ENCODE measurements at regions not wholly inside any gene's neighbourhood (a gene's known extent, or its start where the extent isn't known, plus 50 kb on each side); places are given as distances from the start of the nearest gene placed in this dataset.
"Not testable (repeated sequence)": the region's sequence is repeated elsewhere in the genome, so short reads cannot be mapped to it uniquely, and the experiment has no call there.

- no peak for DNase-seq
- no peak overlapping the region for H3K27ac ChIP-seq
- H3K27me3 ChIP-seq = no peaks in the 10 kb centered on the region
- H3K9me3 ChIP-seq = no peaks in the 10 kb centered on the region
- TF ChIP-seq POLR2A (IDR thresholded peaks at IDR 0.05) (no peak), CTCF (IDR thresholded peaks at IDR 0.05) (no peak)
- no peaks in the 10 kb centered on the region for H3K36me3 ChIP-seq
- no peak overlapping the region for H3K4me3 ChIP-seq
- H3K4me1 ChIP-seq = no peaks in the 10 kb centered on the region
These were observed 501.0 kb downstream of the IGSF11 start for GRCh38 chr3:118533676-118534075.

GRCh38 chr3:118534519-118534918, 500.1 kb downstream of the IGSF11 start:
- Histone ChIP-seq H3K27me3 (no peaks in the 10 kb centered on the region), H3K4me3 (no peak overlapping the region), H3K36me3 (no peaks in the 10 kb centered on the region), H3K9me3 (no peaks in the 10 kb centered on the region), H3K4me1 (no peaks in the 10 kb centered on the region), H3K27ac (no peak overlapping the region)
- TF ChIP-seq POLR2A (IDR thresholded peaks at IDR 0.05) (no peak), CTCF (IDR thresholded peaks at IDR 0.05) (no peak)
- DNase-seq = no peak

- no peak for TF ChIP-seq POLR2A (IDR thresholded peaks at IDR 0.05)
- TF ChIP-seq CTCF (IDR thresholded peaks at IDR 0.05) = no peak
- DNase-seq = no peak
- H3K9me3 ChIP-seq = no peaks in the 10 kb centered on the region
- H3K27me3 ChIP-seq = no peaks in the 10 kb centered on the region
- no peak overlapping the region for H3K27ac ChIP-seq
- no peak overlapping the region for H3K4me3 ChIP-seq
- no peaks in the 10 kb centered on the region for H3K36me3 ChIP-seq
- H3K4me1 ChIP-seq = no peaks in the 10 kb centered on the region
These were observed 497.9 kb downstream of the IGSF11 start for GRCh38 chr3:118536764-118537163.

- TF ChIP-seq POLR2A (IDR thresholded peaks at IDR 0.05) = no peak
- no peak overlapping the region for H3K4me3 ChIP-seq
- H3K27ac ChIP-seq = no peak overlapping the region
- DNase-seq = no peak
- no peaks in the 10 kb centered on the region for H3K36me3 ChIP-seq
- H3K9me3 ChIP-seq = no peaks in the 10 kb centered on the region
- H3K4me1 ChIP-seq = no peaks in the 10 kb centered on the region
- no peaks in the 10 kb centered on the region for H3K27me3 ChIP-seq
These were observed 497.2 kb downstream of the IGSF11 start for GRCh38 chr3:118537454-118537853.

- TF ChIP-seq CTCF (IDR thresholded peaks at IDR 0.05) = no peak
- no peaks in the 10 kb centered on the region for H3K36me3 ChIP-seq
- no peaks in the 10 kb centered on the region for H3K27me3 ChIP-seq
- no peaks in the 10 kb centered on the region for H3K9me3 ChIP-seq
- no peak overlapping the region for H3K4me3 ChIP-seq
- DNase-seq = no peak
- no peak overlapping the region for H3K27ac ChIP-seq
- no peaks in the 10 kb centered on the region for H3K4me1 ChIP-seq
These were observed 496.5 kb downstream of the IGSF11 start for GRCh38 chr3:118538187-118538586.

- H3K27me3 ChIP-seq, H3K27ac ChIP-seq, H3K9me3 ChIP-seq, H3K36me3 ChIP-seq, DNase-seq, H3K4me1 ChIP-seq, H3K4me3 ChIP-seq: not testable (repeated sequence)
These were observed 494.7 kb downstream of the IGSF11 start for GRCh38 chr3:118539820-118540447.

GRCh38 chr3:118540448-118540821, 494.2 kb downstream of the IGSF11 start:
- not testable (repeated sequence) for H3K4me3 ChIP-seq, DNase-seq, H3K9me3 ChIP-seq, H3K4me1 ChIP-seq, H3K36me3 ChIP-seq, H3K27ac ChIP-seq, H3K27me3 ChIP-seq

All from Peyer's patch (tissue), 4 donors.